ENCODE measurements at regions not wholly inside any gene's neighbourhood (a gene's known extent, or its start where the extent isn't known, plus 50 kb on each side); places are given as distances from the start of the nearest gene placed in this dataset.

DNA sequence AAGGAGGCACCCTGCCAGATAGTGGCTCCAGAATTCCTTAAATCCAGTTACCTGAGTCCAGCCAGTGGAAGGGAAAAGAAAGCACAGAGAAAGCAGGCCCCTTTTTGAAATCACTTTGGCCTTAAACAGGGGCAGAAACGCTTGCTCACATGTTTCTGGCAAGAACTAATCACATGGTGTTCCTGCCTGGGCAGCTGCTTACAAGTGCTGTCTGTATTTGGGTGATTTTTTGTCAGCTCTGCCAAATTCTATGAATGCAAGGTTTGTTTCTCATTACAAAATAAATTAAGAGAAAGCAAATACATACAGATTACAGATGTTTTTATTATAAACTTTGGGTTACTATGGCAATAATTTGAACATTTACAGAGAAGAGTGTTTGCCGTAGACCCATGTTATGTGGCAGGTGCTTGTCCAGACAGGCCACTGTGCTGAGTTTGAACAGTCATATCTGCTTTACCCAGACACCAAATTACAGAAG, 1237.8 kb downstream of the SLITRK5 start:
- WGBS, 3 donors, result 35 to 44% (median 43%) methylated on average over 2 of the region's 2 CpGs
- Histone ChIP-seq H3K9me3 (ENCODE audit: control insufficient read depth in 2 of 2, insufficient read depth in 1 of 2, low read depth in 1 of 2, low read length in 1 of 2) (peaks cover 0 to 3% of the 10 kb centered on the region in 2 donors), H3K4me3 (ENCODE audit: low read depth in 1 of 3, low read length in 3 of 3) (no peak overlapping the region), H3K4me1 (ENCODE audit: control insufficient read depth in 3 of 3, insufficient read depth in 2 of 3, low read depth in 1 of 3, low read length in 2 of 3) (no peaks in the 10 kb centered on the region), H3K27ac (ENCODE audit: low read depth in 1 of 3, low read length in 2 of 3) (no peak overlapping the region), H3K36me3 (ENCODE audit: control insufficient read depth in 3 of 3, insufficient read depth in 2 of 3, low read depth in 1 of 3, low read length in 3 of 3) (no peaks in the 10 kb centered on the region), H3K27me3 (ENCODE audit: control insufficient read depth in 3 of 3, insufficient read depth in 3 of 3, low read length in 3 of 3) (no peaks in the 10 kb centered on the region)
- no peak for FAIRE-seq
- no peak for DNase-seq

DNA sequence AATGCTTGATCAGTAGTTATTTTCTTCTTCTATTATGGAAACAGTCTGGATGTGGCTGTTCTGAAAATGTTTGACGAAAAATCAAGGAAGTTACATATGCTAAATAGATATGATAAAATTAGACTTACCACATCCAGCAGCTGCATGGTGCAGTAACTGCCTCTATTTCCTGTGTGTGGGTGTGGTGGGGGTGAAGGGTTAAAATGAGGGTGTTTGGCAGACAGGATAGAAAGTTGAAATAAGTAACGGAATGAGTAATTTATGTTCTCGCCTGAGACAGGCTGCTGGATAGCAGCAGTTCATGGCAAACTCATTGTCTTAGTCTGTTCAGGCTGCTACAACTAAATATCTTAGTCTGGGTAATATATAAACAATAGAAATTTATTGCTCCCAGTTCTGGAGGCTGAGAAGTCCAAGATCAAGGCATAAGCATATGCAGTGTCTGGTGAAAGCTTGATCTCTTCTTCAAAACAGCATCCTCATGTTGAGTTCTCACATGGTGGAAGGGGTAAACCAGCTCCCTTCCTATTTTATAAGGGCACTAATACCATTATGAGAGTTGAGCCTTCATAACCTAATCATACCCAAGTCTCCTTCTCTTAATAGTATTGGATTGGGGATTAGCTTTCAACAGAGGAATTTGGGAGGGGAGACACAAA, 1248.9 kb downstream of the SLITRK5 start:
- Histone ChIP-seq H3K27me3 (ENCODE audit: control insufficient read depth in 3 of 3, insufficient read depth in 3 of 3, low read length in 3 of 3) (no peaks in the 10 kb centered on the region), H3K4me3 (ENCODE audit: low read depth in 1 of 3, low read length in 3 of 3) (no peak overlapping the region), H3K9me3 (ENCODE audit: control insufficient read depth in 2 of 2, insufficient read depth in 1 of 2, low read depth in 1 of 2, low read length in 1 of 2) (no peaks in the 10 kb centered on the region), H3K27ac (ENCODE audit: low read depth in 1 of 3, low read length in 2 of 3) (no peak overlapping the region), H3K36me3 (ENCODE audit: control insufficient read depth in 3 of 3, insufficient read depth in 2 of 3, low read depth in 1 of 3, low read length in 3 of 3) (no peaks in the 10 kb centered on the region), H3K4me1 (ENCODE audit: control insufficient read depth in 3 of 3, insufficient read depth in 2 of 3, low read depth in 1 of 3, low read length in 2 of 3) (no peaks in the 10 kb centered on the region)
- FAIRE-seq, result no peak
- WGBS, 3 donors, result 57 to 80% (median 64%) methylated on average over 3 of the region's 3 CpGs
- DNase-seq, result no peak

DNA sequence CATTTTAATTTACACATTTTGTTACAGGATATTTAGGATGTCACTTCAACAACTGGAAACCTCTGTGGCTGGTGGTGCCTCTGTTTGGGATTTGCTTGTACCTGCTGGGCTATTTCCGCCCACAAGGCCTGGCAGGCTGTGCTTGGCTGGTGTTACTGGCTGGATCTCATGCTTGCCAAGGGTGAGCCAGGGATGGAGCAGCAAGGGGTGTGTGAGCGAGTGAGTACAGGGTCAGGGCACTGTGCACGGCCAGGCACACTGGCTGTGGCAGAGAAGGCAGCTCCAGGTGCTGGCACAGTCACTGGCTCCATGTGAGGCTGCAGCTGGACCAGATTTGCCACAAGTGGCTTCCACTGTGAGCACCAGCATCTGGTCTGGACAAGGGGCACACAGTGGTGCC, 1254.8 kb downstream of the SLITRK5 start:
- Histone ChIP-seq H3K4me1 (ENCODE audit: control insufficient read depth in 3 of 3, insufficient read depth in 2 of 3, low read depth in 1 of 3, low read length in 2 of 3) (no peaks in the 10 kb centered on the region), H3K27me3 (ENCODE audit: control insufficient read depth in 3 of 3, insufficient read depth in 3 of 3, low read length in 3 of 3) (no peaks in the 10 kb centered on the region), H3K27ac (ENCODE audit: low read depth in 1 of 3, low read length in 2 of 3) (no peak overlapping the region), H3K9me3 (ENCODE audit: control insufficient read depth in 2 of 2, insufficient read depth in 1 of 2, low read depth in 1 of 2, low read length in 1 of 2) (peaks cover 1 to 11% of the 10 kb centered on the region in 2 donors), H3K4me3 (ENCODE audit: low read depth in 1 of 3, low read length in 3 of 3) (no peak overlapping the region), H3K36me3 (ENCODE audit: control insufficient read depth in 3 of 3, insufficient read depth in 2 of 3, low read depth in 1 of 3, low read length in 3 of 3) (no peaks in the 10 kb centered on the region)
- DNase-seq (no peak), FAIRE-seq (no peak)
- 64 to 81% (median 80%) methylated on average over 3 of the region's 3 CpGs for WGBS, 3 donors

DNA sequence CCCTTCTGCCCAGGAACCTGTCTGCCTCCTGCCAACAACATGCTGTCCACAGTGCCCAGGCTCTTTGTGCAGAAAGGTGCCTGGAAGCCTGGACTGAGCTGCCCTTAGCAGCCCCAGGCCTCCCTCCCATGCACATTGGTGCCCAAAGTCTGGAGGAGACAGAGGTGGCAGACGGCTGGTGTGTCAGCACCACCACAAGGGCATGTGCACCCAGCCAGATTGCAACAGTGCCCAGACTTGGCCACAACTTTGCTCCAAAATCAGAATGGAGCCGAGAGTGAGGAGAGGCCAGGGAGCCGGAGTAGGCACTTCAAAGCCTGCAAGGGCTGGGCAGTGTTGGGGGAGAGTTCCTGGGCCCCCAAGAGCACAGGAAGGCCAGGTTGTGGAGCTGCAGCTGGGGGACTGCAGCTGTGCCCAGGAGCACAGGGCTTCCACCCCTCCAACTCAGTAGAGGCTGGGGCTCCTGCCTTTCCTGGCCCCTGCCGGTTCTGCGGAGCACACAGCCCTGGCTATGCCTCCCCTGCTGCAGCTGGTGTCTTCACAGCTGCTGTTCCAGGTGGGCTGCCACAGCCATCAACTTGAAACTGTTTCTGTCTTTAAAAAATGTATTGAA, 1255.8 kb downstream of the SLITRK5 start:
- no peaks in the 10 kb centered on the region for H3K36me3 ChIP-seq (ENCODE audit: control insufficient read depth in 3 of 3, insufficient read depth in 2 of 3, low read depth in 1 of 3, low read length in 3 of 3)
- no peak overlapping the region for H3K27ac ChIP-seq (ENCODE audit: low read depth in 1 of 3, low read length in 2 of 3)
- no peaks in the 10 kb centered on the region for H3K4me1 ChIP-seq (ENCODE audit: control insufficient read depth in 3 of 3, insufficient read depth in 2 of 3, low read depth in 1 of 3, low read length in 2 of 3)
- no peak overlapping the region for H3K4me3 ChIP-seq (ENCODE audit: low read depth in 1 of 3, low read length in 3 of 3)
- H3K27me3 ChIP-seq (ENCODE audit: control insufficient read depth in 3 of 3, insufficient read depth in 3 of 3, low read length in 3 of 3), result no peaks in the 10 kb centered on the region
- WGBS, 3 donors, result 68 to 87% (median 80%) methylated on average over 5 of the region's 5 CpGs
- H3K9me3 ChIP-seq (ENCODE audit: control insufficient read depth in 2 of 2, insufficient read depth in 1 of 2, low read depth in 1 of 2, low read length in 1 of 2), result peaks cover 1 to 11% of the 10 kb centered on the region in 2 donors
- no peak for FAIRE-seq
- no peak for DNase-seq

- FAIRE-seq, result no peak
- 78 to 89% (median 84%) methylated on average over 1 of the region's 1 CpG for WGBS, 3 donors
- no peak for DNase-seq
Measured at GRCh38 chr13:88932950-88933349, 1261.8 kb downstream of the SLITRK5 start.

GRCh38 chr13:88937384-88937783, 1266.2 kb downstream of the SLITRK5 start:
- H3K4me3 ChIP-seq (ENCODE audit: low read depth in 1 of 3, low read length in 3 of 3), result no peak overlapping the region
- no peak overlapping the region for H3K27ac ChIP-seq (ENCODE audit: low read depth in 1 of 3, low read length in 2 of 3)
- H3K4me1 ChIP-seq (ENCODE audit: control insufficient read depth in 3 of 3, insufficient read depth in 2 of 3, low read depth in 1 of 3, low read length in 2 of 3), result no peaks in the 10 kb centered on the region
- no peak for DNase-seq
- no peaks in the 10 kb centered on the region for H3K9me3 ChIP-seq (ENCODE audit: control insufficient read depth in 2 of 2, insufficient read depth in 1 of 2, low read depth in 1 of 2, low read length in 1 of 2)
- no peaks in the 10 kb centered on the region for H3K27me3 ChIP-seq (ENCODE audit: control insufficient read depth in 3 of 3, insufficient read depth in 3 of 3, low read length in 3 of 3)
- no peaks in the 10 kb centered on the region for H3K36me3 ChIP-seq (ENCODE audit: control insufficient read depth in 3 of 3, insufficient read depth in 2 of 3, low read depth in 1 of 3, low read length in 3 of 3)
- 74 to 79% (median 75%) methylated on average over 3 of the region's 3 CpGs for WGBS, 3 donors
- no peak for FAIRE-seq

More at GRCh38 chr13:88932950-88933349, 1261.8 kb downstream of the SLITRK5 start:
- Histone ChIP-seq H3K4me1 (ENCODE audit: control insufficient read depth in 3 of 3, insufficient read depth in 2 of 3, low read depth in 1 of 3, low read length in 2 of 3) (no peaks in the 10 kb centered on the region), H3K27ac (ENCODE audit: low read depth in 1 of 3, low read length in 2 of 3) (no peak overlapping the region), H3K27me3 (ENCODE audit: control insufficient read depth in 3 of 3, insufficient read depth in 3 of 3, low read length in 3 of 3) (no peaks in the 10 kb centered on the region), H3K36me3 (ENCODE audit: control insufficient read depth in 3 of 3, insufficient read depth in 2 of 3, low read depth in 1 of 3, low read length in 3 of 3) (no peaks in the 10 kb centered on the region), H3K9me3 (ENCODE audit: control insufficient read depth in 2 of 2, insufficient read depth in 1 of 2, low read depth in 1 of 2, low read length in 1 of 2) (no peaks in the 10 kb centered on the region), H3K4me3 (ENCODE audit: low read depth in 1 of 3, low read length in 3 of 3) (no peak overlapping the region)

GRCh38 chr13:88945793-88946192, 1274.6 kb downstream of the SLITRK5 start:
- 79 to 90% (median 83%) methylated on average over 4 of the region's 4 CpGs for WGBS, 3 donors
- no peaks in the 10 kb centered on the region for H3K36me3 ChIP-seq (ENCODE audit: control insufficient read depth in 3 of 3, insufficient read depth in 2 of 3, low read depth in 1 of 3, low read length in 3 of 3)
- no peaks in the 10 kb centered on the region for H3K27me3 ChIP-seq (ENCODE audit: control insufficient read depth in 3 of 3, insufficient read depth in 3 of 3, low read length in 3 of 3)
- DNase-seq, result no peak
- H3K4me1 ChIP-seq (ENCODE audit: control insufficient read depth in 3 of 3, insufficient read depth in 2 of 3, low read depth in 1 of 3, low read length in 2 of 3), result no peaks in the 10 kb centered on the region
- FAIRE-seq, result no peak
- no peaks in the 10 kb centered on the region for H3K9me3 ChIP-seq (ENCODE audit: control insufficient read depth in 2 of 2, insufficient read depth in 1 of 2, low read depth in 1 of 2, low read length in 1 of 2)
- no peak overlapping the region for H3K4me3 ChIP-seq (ENCODE audit: low read depth in 1 of 3, low read length in 3 of 3)
- no peak overlapping the region for H3K27ac ChIP-seq (ENCODE audit: low read depth in 1 of 3, low read length in 2 of 3)

DNA sequence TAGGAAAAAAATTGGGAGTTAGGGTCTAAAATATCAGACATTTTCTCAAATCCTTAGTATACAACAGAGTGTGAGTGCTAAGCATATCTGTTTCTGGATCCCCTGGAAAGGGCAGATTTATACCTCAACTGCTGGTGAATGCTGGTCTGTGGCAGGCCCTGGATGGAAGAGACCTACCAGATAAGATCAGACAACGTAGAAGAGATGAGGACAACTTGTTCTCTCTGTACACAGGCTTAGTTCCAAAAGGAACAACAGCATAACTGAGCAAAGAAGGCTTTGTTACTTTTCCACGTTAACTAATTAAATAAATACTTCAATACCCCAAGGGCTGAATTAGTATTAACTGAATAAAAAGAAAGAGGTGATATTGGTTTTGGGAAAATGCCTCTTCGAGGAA, 1277.3 kb downstream of the SLITRK5 start:
- DNase-seq (no peak), FAIRE-seq (no peak)
- H3K4me3 ChIP-seq (ENCODE audit: low read depth in 1 of 3, low read length in 3 of 3), result no peak overlapping the region
- H3K36me3 ChIP-seq (ENCODE audit: control insufficient read depth in 3 of 3, insufficient read depth in 2 of 3, low read depth in 1 of 3, low read length in 3 of 3), result no peaks in the 10 kb centered on the region
- no peaks in the 10 kb centered on the region for H3K4me1 ChIP-seq (ENCODE audit: control insufficient read depth in 3 of 3, insufficient read depth in 2 of 3, low read depth in 1 of 3, low read length in 2 of 3)
- no peaks in the 10 kb centered on the region for H3K27me3 ChIP-seq (ENCODE audit: control insufficient read depth in 3 of 3, insufficient read depth in 3 of 3, low read length in 3 of 3)
- WGBS, 3 donors, result 52 to 66% (median 55%) methylated on average over 3 of the region's 3 CpGs
- no peak overlapping the region for H3K27ac ChIP-seq (ENCODE audit: low read depth in 1 of 3, low read length in 2 of 3)
- H3K9me3 ChIP-seq (ENCODE audit: control insufficient read depth in 2 of 2, insufficient read depth in 1 of 2, low read depth in 1 of 2, low read length in 1 of 2), result no peaks in the 10 kb centered on the region

GRCh38 chr13:88958821-88959220, 1287.7 kb downstream of the SLITRK5 start:
- Histone ChIP-seq H3K27me3 (ENCODE audit: control insufficient read depth in 3 of 3, insufficient read depth in 3 of 3, low read length in 3 of 3) (no peaks in the 10 kb centered on the region), H3K4me3 (ENCODE audit: low read depth in 1 of 3, low read length in 3 of 3) (no peak overlapping the region), H3K4me1 (ENCODE audit: control insufficient read depth in 3 of 3, insufficient read depth in 2 of 3, low read depth in 1 of 3, low read length in 2 of 3) (no peaks in the 10 kb centered on the region), H3K9me3 (ENCODE audit: control insufficient read depth in 2 of 2, insufficient read depth in 1 of 2, low read depth in 1 of 2, low read length in 1 of 2) (no peaks in the 10 kb centered on the region), H3K27ac (ENCODE audit: low read depth in 1 of 3, low read length in 2 of 3) (no peak overlapping the region), H3K36me3 (ENCODE audit: control insufficient read depth in 3 of 3, insufficient read depth in 2 of 3, low read depth in 1 of 3, low read length in 3 of 3) (no peaks in the 10 kb centered on the region)
- WGBS, 3 donors, result 60 to 71% (median 67%) methylated on average over 2 of the region's 2 CpGs
- DNase-seq (no peak), FAIRE-seq (no peak)

All from small intestine (tissue), 7 donors.